GM18502 (cell line): ENCODE measurements at regions not wholly inside any gene's neighbourhood (a gene's known extent, or its start where the extent isn't known, plus 50 kb on each side); places are given as distances from the start of the nearest gene placed in this dataset.
"Not testable (repeated sequence)": the region's sequence is repeated elsewhere in the genome, so short reads cannot be mapped to it uniquely, and the experiment has no call there.

ENCODE experiments used
- ATAC-seq: cut with Tn5 transposase; IDR thresholded peaks from one replicate; pipeline ENCODE4 v1.9.1; 2021; ENCODE audit warnings: mild to moderate bottlenecking; ENCODE audit not compliant: unreplicated experiment, poor library complexity

GRCh38 chr1:94677714-94678113 lies 136.2 kb upstream of the F3 start:
- ATAC-seq, result no peak

GRCh38 chr1:94677087-94677486 lies 135.5 kb upstream of the F3 start:
- ATAC-seq, result no peak

- ATAC-seq, result no peak
Observed at GRCh38 chr1:94676686-94677085, 135.1 kb upstream of the F3 start.

DNA sequence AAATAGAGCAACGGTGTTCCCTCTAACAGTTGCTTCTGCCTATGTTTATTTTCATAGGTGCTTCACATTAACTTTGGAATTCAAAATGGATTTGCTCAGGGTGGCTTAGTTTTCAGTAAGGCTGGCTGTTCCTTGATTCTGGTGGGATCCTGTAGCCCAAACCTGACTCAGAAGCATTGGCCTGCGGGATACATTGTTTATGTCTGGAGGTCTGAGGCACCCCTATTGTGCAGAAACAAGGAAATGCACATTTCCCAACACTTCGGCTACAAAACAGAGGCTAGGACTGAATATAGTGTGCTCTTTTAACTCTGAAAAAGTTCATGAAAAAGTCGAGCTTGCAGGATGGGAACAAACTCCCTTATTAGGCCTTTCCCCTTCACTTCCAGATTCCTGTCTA lies 133.8 kb upstream of the F3 start:
- no peak for ATAC-seq

DNA sequence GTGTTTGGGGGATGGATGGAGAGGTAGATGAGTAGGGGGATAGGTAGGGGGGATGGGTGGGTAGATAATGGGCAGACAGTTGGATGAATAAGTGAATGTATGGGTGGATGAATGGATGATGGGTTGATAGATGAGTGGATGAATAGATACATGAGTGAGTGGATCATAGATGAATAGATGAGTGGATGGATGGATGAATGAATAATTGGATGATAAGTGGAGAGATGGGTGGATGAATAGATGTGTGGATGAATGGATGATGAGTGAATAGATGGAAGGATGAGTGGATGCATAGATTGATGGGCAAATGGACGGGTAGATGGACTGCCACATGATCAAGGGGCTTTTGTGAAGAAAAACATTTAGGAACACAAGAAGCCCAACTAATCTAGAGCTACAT lies 133.3 kb upstream of the F3 start:
- no peak for ATAC-seq

DNA sequence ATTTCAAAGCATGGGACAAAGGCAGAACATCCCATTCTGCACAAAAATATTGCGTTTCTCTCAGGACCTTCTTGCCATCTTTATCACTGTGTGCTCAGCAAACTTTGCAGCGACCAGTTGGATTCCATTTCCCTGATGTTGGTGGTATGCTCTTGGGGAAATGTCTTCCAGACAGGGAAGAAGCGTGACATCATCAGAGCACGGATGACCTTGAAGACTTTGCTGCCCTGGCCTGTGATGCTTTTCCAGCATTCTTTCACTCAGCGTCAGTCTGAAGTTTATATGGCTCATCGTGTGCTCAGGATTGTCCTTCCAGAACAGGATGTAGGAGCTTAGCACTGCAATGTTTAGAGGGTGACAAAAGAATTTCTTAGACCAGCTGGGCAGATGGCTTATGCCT lies 131.4 kb upstream of the F3 start:
- no peak for ATAC-seq

DNA sequence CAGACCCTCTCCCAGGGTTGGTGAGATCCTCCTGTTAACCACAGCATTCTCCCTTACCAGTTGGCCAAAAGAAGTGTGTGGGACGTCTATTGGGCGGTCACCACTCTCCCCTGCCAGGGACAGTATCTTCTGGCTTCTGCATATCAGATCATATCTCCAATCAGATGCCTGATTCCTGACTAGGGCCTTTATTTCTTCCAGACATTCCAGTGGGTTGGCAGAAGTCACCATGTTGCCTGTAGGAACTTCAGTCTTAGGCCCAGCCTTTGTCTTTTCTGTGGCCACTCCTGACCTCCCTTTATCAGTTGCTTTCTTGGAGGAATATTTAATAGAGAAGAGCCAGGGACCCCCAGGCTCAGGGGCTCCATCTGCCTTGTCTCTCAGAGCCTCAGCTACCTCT lies 130.4 kb upstream of the F3 start:
- ATAC-seq, result no peak

- no peak for ATAC-seq
Observed at GRCh38 chr1:94670273-94670672, 128.7 kb upstream of the F3 start.

DNA sequence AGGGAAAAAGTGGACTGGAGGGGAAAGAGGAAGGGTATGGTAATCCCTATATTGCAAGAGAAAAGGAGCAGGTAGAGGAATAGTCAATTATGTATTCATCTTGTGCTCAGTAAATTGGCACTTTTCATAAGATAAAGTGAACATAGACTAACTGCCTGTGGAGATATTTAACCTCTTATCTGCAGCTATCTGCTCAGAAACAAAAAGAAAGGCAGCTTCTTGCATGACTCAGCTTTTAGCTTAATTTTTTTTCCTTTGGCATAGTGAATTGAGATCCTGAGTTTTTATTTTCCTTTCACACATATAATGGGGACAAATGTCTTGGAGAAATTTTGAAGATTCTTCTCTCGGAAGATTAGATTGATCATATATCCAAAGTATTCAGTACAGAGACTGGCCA lies 127.6 kb upstream of the F3 start:
- ATAC-seq, result no peak

DNA sequence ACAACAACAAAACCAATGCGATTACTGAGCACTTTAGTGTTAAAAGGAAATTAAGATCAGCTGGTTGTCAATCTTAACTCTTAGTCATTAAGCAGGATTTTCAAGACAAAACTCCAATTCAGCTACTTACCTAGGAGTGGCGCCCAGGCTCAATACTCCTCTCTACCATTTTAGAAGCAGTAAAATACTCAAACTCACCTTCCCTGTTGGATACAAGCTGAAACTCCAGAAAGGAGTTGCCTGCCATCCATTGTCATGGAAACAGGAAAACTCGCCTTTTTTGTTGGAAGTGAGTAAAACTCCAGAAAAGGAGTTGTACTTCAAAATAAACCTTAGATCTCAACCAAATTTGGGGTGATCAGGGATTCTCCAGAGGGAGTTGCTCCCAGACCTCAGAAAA lies 127.0 kb upstream of the F3 start:
- no peak for ATAC-seq

- ATAC-seq, result no peak
Observed at GRCh38 chr1:94667818-94668217, 126.3 kb upstream of the F3 start.

GRCh38 chr1:94666797-94667196 lies 125.2 kb upstream of the F3 start:
- no peak for ATAC-seq

GRCh38 chr1:94661431-94661932 lies 119.9 kb upstream of the F3 start:
- ATAC-seq, result no peak

GRCh38 chr1:94660994-94661393 lies 119.4 kb upstream of the F3 start:
- ATAC-seq, result no peak

- ATAC-seq, result no peak
Observed at GRCh38 chr1:94660258-94660657, 118.7 kb upstream of the F3 start.

- ATAC-seq, result not testable (repeated sequence)
Observed at GRCh38 chr1:94659202-94659601, 117.6 kb upstream of the F3 start.

- ATAC-seq, result no peak
Observed at GRCh38 chr1:94658221-94658620, 116.7 kb upstream of the F3 start.

DNA sequence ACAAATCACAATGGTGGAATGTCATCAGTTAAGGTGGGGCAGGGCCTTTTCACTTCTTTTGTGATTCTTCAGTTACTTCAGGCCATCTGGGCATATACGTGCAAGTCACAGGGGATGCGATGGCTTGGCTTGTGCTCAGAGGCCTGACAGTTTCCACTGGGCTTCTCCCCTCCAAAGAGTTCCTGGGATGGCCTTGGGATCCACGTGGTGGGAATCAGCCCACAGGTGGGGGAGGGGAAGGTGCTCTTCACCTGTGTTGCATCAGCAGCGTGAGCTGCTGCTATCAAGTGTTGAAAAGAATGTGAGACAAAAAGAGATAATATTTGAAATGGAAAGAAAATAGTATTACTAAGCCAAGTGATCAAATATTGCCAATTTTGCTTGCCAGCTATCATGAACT lies 116.2 kb upstream of the F3 start:
- not testable (repeated sequence) for ATAC-seq

DNA sequence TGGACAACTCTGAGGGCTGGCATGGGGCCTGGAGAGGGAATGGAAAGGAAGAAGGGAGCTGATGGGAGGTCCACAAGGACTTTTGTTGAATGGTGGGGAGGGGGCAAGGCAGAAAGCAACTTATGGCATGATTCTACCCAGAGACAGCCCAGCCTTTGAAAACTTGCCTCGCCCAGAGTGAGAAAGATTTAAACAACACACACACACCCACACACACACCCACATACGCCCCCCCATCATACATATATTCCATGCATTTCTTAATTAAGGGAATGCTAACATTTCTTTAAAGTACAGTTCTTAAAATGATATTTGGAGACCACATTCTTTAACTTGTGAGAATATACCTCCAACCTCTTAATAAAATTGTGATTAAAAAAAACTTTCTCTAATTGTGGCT lies 115.4 kb upstream of the F3 start:
- no peak for ATAC-seq

- ATAC-seq, result no peak
Observed at GRCh38 chr1:94654919-94655318, 113.4 kb upstream of the F3 start.

DNA sequence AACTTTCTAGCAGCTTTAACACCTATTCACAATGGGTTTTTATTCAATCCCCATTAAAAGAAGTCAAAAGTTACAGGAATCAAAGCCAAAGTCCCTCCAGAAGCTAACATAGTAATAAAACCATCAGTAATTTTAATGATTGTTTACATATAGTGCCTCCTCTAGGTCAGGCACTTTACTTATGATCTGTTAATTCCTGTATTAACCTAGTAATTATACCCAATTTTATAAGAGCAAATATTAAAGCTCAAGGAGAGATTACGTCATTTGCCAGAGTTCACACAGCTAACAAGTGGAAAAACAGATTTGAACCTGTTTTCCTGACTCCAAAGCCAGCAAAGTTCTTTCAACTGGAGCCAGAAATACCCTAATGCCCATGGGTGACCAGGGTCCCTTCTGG lies 112.9 kb upstream of the F3 start:
- ATAC-seq, result no peak

DNA sequence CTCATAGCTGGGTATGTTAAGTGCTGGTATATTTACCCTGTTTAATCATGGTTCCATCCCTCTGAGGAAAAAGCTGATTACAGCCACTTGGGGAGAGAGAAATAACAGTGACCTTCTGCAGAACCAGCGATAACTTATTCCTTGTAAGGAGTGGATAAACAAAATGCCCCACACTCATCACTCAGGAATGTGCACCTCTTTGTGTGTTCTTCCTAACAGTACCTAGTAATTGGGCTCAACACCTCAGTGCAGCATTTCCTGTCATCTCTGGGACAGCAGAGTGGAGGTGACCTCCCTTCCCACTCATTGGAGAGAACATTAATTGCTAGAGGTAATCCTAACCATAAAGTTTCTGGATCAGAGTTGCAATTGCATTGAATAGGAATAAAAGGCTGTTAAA lies 112.5 kb upstream of the F3 start:
- ATAC-seq, result no peak

- ATAC-seq, result no peak
Observed at GRCh38 chr1:94653454-94653853, 111.9 kb upstream of the F3 start.
